GM23248 (cell line): ENCODE measurements at regions not wholly inside any gene's neighbourhood (a gene's known extent, or its start where the extent isn't known, plus 50 kb on each side); places are given as distances from the start of the nearest gene placed in this dataset.

ENCODE experiments used
- EZH2 ChIP-seq: fragments of 200-600 bp; sonication (generic); IDR thresholded peaks from 2 replicates; pipeline ENCODE4 v1.6.1; 2018; ENCODE audit warnings: antibody characterized with exemption, mild to moderate bottlenecking; ENCODE audit not compliant: insufficient read depth, poor library complexity, severe bottlenecking
- EZH2phosphoT487 ChIP-seq: fragments of 200-600 bp; sonication (generic); IDR thresholded peaks from 2 replicates; pipeline ENCODE4 v1.6.1; 2018; ENCODE audit warnings: antibody characterized with exemption, moderate library complexity, mild to moderate bottlenecking, low read depth; ENCODE audit not compliant: insufficient read depth

DNA sequence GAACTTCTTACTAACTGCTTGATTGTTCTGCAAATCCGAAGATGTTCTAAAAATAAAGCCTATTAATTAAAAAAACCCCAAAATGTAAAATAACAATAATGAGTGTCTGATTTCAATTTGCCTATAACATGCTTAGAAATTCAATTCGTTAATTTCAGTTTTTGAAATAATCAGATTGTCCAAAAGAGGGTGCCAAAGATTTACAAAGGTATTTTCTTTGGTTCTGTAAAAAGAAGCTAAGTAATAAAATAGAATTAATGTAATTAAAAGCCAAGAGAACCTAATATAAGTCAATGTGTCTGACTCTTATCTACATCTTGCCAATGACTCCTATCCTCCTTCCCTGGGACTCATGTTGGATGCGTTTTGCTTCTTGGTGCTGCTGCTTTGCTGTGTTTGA, 75.0 kb upstream of the CPHXL start:
- TF ChIP-seq EZH2 = no peak
- no peak for TF ChIP-seq EZH2phosphoT487
